OCI-LY3 (cell line): ENCODE measurements at regions not wholly inside any gene's neighbourhood (a gene's known extent, or its start where the extent isn't known, plus 50 kb on each side); places are given as distances from the start of the nearest gene placed in this dataset.

Source experiments
- EZH2phosphoT487 ChIP-seq: fragments of 200-600 bp; shearing (Covaris generic); IDR thresholded peaks from 2 replicates; pipeline ENCODE4 v1.6.1; 2018; ENCODE audit warnings: antibody characterized with exemption, mixed run types, low read depth
- TF ChIP-seq, protein P1 (sequence below): fragments of 200-600, 300-600 bp; sonication (generic); IDR thresholded peaks from 2 replicates; pipeline ENCODE4 v1.5.1; 2014; ENCODE audit warnings: antibody characterized with exemption, low read length, low read depth

DNA sequence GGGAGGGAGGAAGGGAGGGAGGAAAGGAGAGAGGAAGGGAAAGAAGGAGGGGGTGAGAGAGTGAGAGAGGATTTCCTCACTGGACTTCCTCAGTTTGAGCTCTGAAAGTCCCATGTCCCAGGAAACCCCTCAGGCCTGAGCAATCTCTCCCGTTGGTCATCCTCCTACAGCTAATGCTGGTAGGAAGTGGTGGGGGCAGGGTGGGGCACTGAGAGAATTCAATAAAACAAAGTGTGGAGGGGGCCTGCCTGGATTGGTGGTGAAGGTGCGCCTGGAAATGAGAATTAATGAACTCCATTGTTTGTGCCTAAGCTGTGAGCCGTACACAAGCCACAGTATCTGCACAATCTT is 195.0 kb downstream of the RGS3 start:
- TF ChIP-seq, protein P1, sequence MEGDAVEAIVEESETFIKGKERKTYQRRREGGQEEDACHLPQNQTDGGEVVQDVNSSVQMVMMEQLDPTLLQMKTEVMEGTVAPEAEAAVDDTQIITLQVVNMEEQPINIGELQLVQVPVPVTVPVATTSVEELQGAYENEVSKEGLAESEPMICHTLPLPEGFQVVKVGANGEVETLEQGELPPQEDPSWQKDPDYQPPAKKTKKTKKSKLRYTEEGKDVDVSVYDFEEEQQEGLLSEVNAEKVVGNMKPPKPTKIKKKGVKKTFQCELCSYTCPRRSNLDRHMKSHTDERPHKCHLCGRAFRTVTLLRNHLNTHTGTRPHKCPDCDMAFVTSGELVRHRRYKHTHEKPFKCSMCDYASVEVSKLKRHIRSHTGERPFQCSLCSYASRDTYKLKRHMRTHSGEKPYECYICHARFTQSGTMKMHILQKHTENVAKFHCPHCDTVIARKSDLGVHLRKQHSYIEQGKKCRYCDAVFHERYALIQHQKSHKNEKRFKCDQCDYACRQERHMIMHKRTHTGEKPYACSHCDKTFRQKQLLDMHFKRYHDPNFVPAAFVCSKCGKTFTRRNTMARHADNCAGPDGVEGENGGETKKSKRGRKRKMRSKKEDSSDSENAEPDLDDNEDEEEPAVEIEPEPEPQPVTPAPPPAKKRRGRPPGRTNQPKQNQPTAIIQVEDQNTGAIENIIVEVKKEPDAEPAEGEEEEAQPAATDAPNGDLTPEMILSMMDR = no peak
- no peak for TF ChIP-seq EZH2phosphoT487
